ENCODE measurements at regions not wholly inside any gene's neighbourhood (a gene's known extent, or its start where the extent isn't known, plus 50 kb on each side); places are given as distances from the start of the nearest gene placed in this dataset.

DNA sequence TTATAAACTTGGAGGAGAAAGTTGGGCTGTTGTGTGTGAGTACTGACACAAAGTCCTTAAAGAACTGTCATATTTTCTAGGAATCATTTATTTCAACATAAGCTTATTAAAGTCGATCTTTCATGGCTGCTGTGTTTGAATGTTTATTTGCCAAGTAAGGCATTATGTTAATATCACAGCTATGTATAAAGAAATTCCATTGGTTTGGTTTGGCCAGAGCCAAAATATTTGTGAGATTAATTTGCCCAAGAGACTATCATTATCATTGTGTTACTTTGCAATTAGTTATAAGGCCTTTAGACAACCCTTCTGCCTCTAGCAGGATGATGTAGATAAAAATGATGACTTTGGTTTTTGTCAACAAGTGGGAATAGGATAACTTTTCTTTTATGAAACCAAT lies 240.6 kb upstream of the NT5C1B start:
- peaks cover 39% of the 10 kb centered on the region for H3K9me3 Mint-ChIP-seq
- H3K27me3 Mint-ChIP-seq = no peaks in the 10 kb centered on the region
- H3K4me1 Mint-ChIP-seq (ENCODE audit: low read depth) = no peaks in the 10 kb centered on the region
- intact Hi-C loops (cut with micrococcal nuclease) = no loop called here
- H3K27ac Mint-ChIP-seq = no peak overlapping the region
- H3K36me3 Mint-ChIP-seq (ENCODE audit: low read depth) = no peaks in the 10 kb centered on the region
- H3K4me3 Mint-ChIP-seq = no peak overlapping the region

GRCh38 chr2:18829251-18829902 lies 240.0 kb upstream of the NT5C1B start:
- Mint-ChIP-seq H3K27ac (no peak overlapping the region), H3K9me3 (peaks cover 41% of the 10 kb centered on the region), H3K4me3 (no peak overlapping the region), H3K4me1 (ENCODE audit: low read depth) (no peaks in the 10 kb centered on the region), H3K36me3 (ENCODE audit: low read depth) (no peaks in the 10 kb centered on the region), H3K27me3 (no peaks in the 10 kb centered on the region)
- intact Hi-C loops (cut with micrococcal nuclease) = no loop called here

DNA sequence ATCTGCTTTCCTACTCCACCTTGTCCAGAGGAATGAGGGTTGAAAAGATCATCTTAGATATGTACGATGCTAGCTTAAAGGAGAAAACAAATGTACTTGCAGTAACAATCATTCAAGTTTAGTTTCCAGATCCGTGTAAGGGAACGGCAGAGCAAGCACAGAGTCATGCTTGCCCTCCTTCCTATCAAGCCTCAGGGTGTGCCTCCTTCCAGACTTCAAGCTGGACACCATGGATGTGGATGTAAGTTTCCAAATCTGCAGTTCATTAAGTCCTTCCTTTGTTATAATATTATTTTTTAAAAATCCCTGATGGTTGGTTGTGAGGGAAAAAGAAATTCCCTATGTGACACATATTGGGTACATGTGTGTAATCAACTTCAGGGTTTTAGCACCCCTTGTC lies 238.9 kb upstream of the NT5C1B start:
- Mint-ChIP-seq H3K9me3 (peaks cover 41% of the 10 kb centered on the region), H3K27me3 (no peaks in the 10 kb centered on the region), H3K4me3 (no peak overlapping the region), H3K27ac (no peak overlapping the region), H3K4me1 (ENCODE audit: low read depth) (no peaks in the 10 kb centered on the region), H3K36me3 (ENCODE audit: low read depth) (no peaks in the 10 kb centered on the region)
- intact Hi-C loops (cut with micrococcal nuclease) = no loop called here

GRCh38 chr2:18825838-18826237 lies 236.5 kb upstream of the NT5C1B start:
- no peaks in the 10 kb centered on the region for H3K36me3 Mint-ChIP-seq (ENCODE audit: low read depth)

GRCh38 chr2:18824915-18825314 lies 235.5 kb upstream of the NT5C1B start:
- Mint-ChIP-seq H3K4me1 (ENCODE audit: low read depth) (no peaks in the 10 kb centered on the region), H3K27me3 (no peaks in the 10 kb centered on the region), H3K36me3 (ENCODE audit: low read depth) (no peaks in the 10 kb centered on the region), H3K9me3 (peaks cover 43% of the 10 kb centered on the region), H3K27ac (no peak overlapping the region), H3K4me3 (no peak overlapping the region)
- intact Hi-C loops (cut with micrococcal nuclease) = no loop called here

More at GRCh38 chr2:18825838-18826237, 236.5 kb upstream of the NT5C1B start:
- Mint-ChIP-seq H3K4me1 (ENCODE audit: low read depth) (no peaks in the 10 kb centered on the region), H3K27me3 (no peaks in the 10 kb centered on the region), H3K9me3 (peaks cover 42% of the 10 kb centered on the region), H3K4me3 (no peak overlapping the region), H3K27ac (no peak overlapping the region)
- intact Hi-C loops (cut with micrococcal nuclease) = no loop called here

DNA sequence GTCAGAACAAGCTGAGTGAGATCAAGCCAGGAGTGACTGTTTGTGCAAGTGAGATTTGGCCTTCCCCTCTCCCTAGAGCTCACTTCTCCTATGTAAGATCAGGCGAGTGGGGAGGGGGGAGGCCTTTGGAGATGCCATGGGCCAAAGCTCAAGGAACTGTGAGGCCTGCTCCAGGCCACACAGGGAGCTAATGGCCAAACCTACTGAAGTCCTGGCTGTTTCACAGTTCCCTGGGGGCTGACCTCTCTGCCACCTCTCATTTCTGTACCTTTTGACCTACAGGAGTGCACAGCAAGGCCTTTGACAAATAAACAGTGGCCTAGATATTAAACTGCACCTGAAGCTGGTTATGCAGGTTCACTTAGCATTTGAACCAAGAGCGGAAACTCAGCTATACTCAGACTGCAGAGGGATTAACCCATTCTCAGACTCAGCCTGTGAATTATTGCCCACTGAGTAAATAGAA lies 235.0 kb upstream of the NT5C1B start:
- Mint-ChIP-seq H3K9me3 (peaks cover 48% of the 10 kb centered on the region), H3K4me3 (no peak overlapping the region), H3K27ac (no peak overlapping the region), H3K4me1 (ENCODE audit: low read depth) (no peaks in the 10 kb centered on the region), H3K27me3 (no peaks in the 10 kb centered on the region), H3K36me3 (ENCODE audit: low read depth) (no peaks in the 10 kb centered on the region)
- intact Hi-C loops (cut with micrococcal nuclease) = no loop called here

DNA sequence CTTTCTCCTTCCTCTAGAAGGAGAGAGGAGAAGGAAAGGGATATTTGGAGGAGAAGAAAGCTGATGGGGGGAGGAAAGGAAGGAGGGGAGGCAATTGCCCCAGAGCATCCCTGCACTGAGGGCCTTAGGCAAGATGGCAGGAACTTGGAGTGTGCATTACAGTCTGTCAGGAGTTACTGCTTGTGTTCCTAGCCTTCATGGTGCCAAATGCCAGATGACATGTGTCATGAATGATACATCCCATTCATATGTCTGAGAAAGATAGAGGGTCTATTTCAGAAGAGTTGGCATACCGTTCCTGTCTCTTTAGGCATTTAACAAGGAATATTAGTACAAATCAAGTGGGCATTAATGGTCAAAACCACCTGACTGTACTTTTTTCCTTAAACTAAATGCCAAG lies 232.1 kb upstream of the NT5C1B start:
- Mint-ChIP-seq H3K27ac (no peak overlapping the region), H3K4me3 (no peak overlapping the region), H3K36me3 (ENCODE audit: low read depth) (no peaks in the 10 kb centered on the region), H3K9me3 (peaks cover 45% of the 10 kb centered on the region), H3K4me1 (ENCODE audit: low read depth) (no peaks in the 10 kb centered on the region), H3K27me3 (no peaks in the 10 kb centered on the region)
- intact Hi-C loops (cut with micrococcal nuclease) = no loop called here

- Mint-ChIP-seq H3K27ac (no peak overlapping the region), H3K4me1 (ENCODE audit: low read depth) (no peaks in the 10 kb centered on the region), H3K27me3 (no peaks in the 10 kb centered on the region), H3K36me3 (ENCODE audit: low read depth) (no peaks in the 10 kb centered on the region), H3K4me3 (no peak overlapping the region), H3K9me3 (peaks cover 45% of the 10 kb centered on the region)
- intact Hi-C loops (cut with micrococcal nuclease) = no loop called here
These were observed 231.6 kb upstream of the NT5C1B start for GRCh38 chr2:18820966-18821365.

DNA sequence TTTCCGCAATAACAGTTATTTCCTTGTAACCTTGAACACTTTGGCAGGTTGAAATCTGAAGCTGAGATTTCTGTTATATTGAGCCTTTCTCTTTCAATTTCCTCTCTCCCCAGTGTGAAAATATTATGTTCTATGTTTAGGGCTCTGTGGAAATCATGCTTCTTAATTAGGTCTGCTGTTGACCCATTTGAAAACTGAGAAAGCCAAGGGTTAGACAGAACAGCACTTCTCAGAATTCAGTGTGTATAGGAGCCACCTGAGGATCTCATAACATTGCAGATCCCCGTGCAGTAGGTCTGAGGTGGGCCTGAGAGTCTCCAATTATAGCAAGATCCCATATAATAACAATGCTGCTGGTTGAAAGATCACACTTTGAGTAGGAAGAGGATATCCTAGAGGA lies 230.2 kb upstream of the NT5C1B start:
- Mint-ChIP-seq H3K36me3 (ENCODE audit: low read depth) (no peaks in the 10 kb centered on the region), H3K27me3 (no peaks in the 10 kb centered on the region), H3K27ac (no peak overlapping the region), H3K4me3 (no peak overlapping the region), H3K9me3 (peaks cover 38% of the 10 kb centered on the region), H3K4me1 (ENCODE audit: low read depth) (no peaks in the 10 kb centered on the region)
- intact Hi-C loops (cut with micrococcal nuclease) = no loop called here

DNA sequence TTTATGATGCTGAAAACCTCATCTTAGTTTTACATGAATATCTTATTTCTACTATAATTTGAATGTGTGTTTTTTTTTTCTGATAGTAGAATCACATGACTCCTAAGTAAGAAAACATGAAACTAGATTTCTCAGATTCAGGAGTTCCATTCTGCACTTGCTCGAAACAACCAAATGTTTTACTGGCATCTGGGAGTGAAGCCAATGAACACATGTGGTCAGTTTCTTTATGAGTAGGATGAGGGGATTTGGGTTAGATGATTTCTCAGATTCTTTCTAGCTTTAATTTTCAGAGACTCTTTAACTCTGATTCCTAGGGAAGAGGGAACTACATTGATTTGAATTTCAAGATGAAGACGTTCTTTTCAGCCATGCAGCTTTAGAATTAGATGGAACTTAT lies 225.0 kb upstream of the NT5C1B start:
- H3K4me1 Mint-ChIP-seq (ENCODE audit: low read depth) = no peaks in the 10 kb centered on the region
- H3K27ac Mint-ChIP-seq = no peak overlapping the region
- no peak overlapping the region for H3K4me3 Mint-ChIP-seq
- no peaks in the 10 kb centered on the region for H3K27me3 Mint-ChIP-seq
- no peaks in the 10 kb centered on the region for H3K36me3 Mint-ChIP-seq (ENCODE audit: low read depth)
- H3K9me3 Mint-ChIP-seq = peaks cover 26% of the 10 kb centered on the region
- intact Hi-C loops (cut with micrococcal nuclease) = no loop called here

DNA sequence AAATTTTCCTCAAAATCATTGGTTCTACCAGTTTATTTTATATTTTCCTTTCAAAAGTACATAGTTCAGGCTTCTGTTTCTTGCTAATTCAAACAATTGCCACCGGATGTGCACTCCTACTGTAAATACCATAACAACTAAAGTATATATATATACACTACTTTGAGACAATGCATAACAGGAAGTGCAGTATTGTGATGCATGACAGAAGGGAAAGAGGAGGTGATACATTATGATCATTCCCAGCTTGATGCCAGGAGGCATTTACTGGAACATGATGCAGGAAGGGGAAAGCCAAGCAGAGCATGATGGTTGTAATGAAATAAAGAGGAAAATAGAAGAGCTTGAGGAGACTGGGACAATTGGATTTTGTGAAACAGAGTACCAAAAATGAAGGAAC lies 215.2 kb upstream of the NT5C1B start:
- peaks cover 15% of the 10 kb centered on the region for H3K9me3 Mint-ChIP-seq
- H3K27me3 Mint-ChIP-seq = no peaks in the 10 kb centered on the region
- no peak overlapping the region for H3K27ac Mint-ChIP-seq
- no peaks in the 10 kb centered on the region for H3K4me1 Mint-ChIP-seq (ENCODE audit: low read depth)
- no peak overlapping the region for H3K4me3 Mint-ChIP-seq
- no peaks in the 10 kb centered on the region for H3K36me3 Mint-ChIP-seq (ENCODE audit: low read depth)
- intact Hi-C loops (cut with micrococcal nuclease) = no loop called here

DNA sequence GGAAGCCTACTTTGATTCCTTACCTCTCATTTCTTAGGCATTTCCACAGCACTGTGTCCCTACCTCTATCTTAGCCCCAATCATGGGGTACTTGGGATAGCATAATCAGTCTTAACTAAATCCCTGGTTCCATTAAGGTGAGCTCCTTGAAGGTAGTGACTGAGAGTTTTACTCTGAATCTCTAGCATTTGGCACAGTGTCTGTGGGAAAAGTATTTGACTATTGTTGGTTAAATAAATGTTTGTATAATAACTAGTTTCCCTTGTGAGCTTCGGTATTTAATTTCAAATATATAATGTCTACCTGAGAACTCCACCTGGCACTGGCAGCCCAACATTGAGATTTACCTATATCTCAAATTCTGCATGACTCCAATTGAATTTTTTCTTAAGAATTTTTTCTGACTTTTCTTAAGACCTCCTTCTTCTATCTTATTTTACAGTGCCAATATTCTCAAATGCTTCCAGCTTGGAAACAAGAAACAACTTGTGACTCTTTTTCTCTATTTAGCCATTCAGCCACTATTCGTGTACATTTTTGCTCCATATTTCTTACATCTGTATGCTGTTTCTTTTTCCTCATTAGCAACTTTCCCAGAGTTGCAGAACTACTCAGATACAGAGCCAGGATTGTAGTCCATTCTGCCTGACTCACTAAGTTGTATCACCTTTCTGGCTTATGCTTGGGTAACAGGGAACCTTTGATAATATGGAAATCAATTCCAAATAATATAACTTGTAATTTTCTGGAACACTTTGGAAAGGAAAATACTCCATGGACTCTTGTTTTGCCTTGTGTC lies 214.0 kb upstream of the NT5C1B start:
- intact Hi-C loops (cut with micrococcal nuclease) = no loop called here
- Mint-ChIP-seq H3K27me3 (no peaks in the 10 kb centered on the region), H3K4me1 (ENCODE audit: low read depth) (no peaks in the 10 kb centered on the region)

DNA sequence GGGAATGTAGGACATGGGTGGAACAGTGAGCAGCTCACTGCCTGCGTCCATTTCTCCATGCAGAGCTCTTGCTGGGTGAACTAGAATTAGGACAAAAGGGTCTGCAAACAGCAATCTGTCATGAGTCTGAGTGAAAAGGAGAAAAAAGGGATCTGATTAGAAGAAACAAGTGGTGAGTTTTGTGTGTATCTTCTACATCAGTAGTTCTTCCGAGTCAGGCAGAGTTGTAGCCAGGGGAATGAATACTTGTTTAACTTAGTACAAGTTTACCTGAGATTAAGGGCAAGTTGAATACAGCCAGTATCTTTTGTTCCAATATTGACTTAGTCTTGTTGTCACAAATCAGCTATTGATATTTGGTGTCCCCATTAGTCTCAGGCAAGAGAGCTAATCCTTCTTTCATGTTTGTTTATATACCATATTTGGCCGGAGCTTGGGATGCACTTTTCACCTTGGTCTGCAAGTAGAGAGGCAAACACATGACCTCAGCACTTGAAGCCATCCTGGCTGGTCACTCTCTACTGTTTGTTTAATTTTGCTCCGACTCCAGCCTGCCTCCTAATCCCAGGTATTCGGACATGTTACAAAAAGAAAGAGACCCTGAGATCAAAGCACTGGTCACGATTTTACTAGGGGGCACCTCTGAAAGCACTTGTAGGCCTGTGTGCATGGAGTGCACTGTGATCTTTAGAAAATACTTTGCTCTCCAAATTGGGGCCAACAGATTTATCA lies 211.0 kb upstream of the NT5C1B start:
- Mint-ChIP-seq H3K27me3 (no peaks in the 10 kb centered on the region), H3K4me1 (ENCODE audit: low read depth) (no peaks in the 10 kb centered on the region), H3K36me3 (ENCODE audit: low read depth) (no peaks in the 10 kb centered on the region), H3K4me3 (no peak overlapping the region), H3K9me3 (peaks cover 23% of the 10 kb centered on the region), H3K27ac (no peak overlapping the region)
- intact Hi-C loops (cut with micrococcal nuclease) = no loop called here

More for the DNA sequence above, 214.0 kb upstream of the NT5C1B start:
- no peak overlapping the region for H3K4me3 Mint-ChIP-seq
- no peaks in the 10 kb centered on the region for H3K36me3 Mint-ChIP-seq (ENCODE audit: low read depth)
- peaks cover 19% of the 10 kb centered on the region for H3K9me3 Mint-ChIP-seq
- no peak overlapping the region for H3K27ac Mint-ChIP-seq

DNA sequence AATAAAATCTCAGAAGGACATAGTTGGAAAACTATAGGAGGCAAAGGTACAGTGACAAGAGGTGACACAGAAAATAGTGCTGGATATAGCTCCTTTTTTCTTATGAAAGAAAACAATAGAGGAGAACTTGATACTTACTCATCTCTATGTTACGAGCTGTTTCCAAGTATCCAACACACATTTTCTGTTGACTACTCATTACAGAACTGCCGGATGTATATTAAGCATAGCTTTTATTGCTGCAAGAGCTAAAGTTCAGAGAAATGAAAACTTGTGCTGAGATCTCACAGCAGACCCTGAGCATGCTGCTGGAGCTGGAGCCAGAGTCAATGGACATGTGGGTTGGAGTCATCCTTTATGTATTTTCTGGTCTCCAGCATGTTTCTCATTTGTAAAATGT lies 210.0 kb upstream of the NT5C1B start:
- intact Hi-C loops (cut with micrococcal nuclease) = no loop called here
- H3K4me3 Mint-ChIP-seq = no peak overlapping the region
- no peaks in the 10 kb centered on the region for H3K27me3 Mint-ChIP-seq
- H3K9me3 Mint-ChIP-seq = peaks cover 16% of the 10 kb centered on the region
- no peaks in the 10 kb centered on the region for H3K36me3 Mint-ChIP-seq (ENCODE audit: low read depth)
- H3K27ac Mint-ChIP-seq = no peak overlapping the region
- no peaks in the 10 kb centered on the region for H3K4me1 Mint-ChIP-seq (ENCODE audit: low read depth)

Data from dendritic cell treated with granulocyte-macrophage colony-stimulating factor and Interleukin-4, amounts not matched to agents 40 ng/mL and 50 ng/mL, for 4 days (primary cell).